OCI-LY3 (cell line): ENCODE measurements at regions not wholly inside any gene's neighbourhood (a gene's known extent, or its start where the extent isn't known, plus 50 kb on each side); places are given as distances from the start of the nearest gene placed in this dataset.

Source experiments
- EZH2phosphoT487 ChIP-seq: fragments of 200-600 bp; shearing (Covaris generic); IDR thresholded peaks from 2 replicates; pipeline ENCODE4 v1.6.1; 2018; ENCODE audit warnings: antibody characterized with exemption, mixed run types, low read depth
- TF ChIP-seq, protein P1 (sequence below): fragments of 200-600, 300-600 bp; sonication (generic); IDR thresholded peaks from 2 replicates; pipeline ENCODE4 v1.5.1; 2014; ENCODE audit warnings: antibody characterized with exemption, low read length, low read depth

DNA sequence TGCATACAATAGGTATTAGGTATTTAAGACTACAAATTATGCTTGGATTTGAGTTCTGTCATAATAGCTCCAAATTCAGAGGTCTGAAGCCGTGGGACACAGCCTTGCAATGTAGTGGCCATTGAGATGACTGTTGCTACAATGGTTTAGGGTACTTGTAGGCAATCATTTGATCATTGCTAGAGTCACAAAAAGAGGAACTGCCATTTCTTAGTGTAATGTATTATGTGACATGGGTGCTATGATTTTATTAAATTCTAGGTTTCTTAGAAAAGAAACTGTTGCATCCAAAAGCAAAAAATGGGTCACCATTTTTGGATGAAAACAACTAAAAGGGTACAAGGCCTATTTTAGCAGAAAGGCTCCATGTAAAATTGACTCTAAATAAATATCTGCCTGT, 129.9 kb upstream of the ZNF644 start:
- TF ChIP-seq, protein P1, sequence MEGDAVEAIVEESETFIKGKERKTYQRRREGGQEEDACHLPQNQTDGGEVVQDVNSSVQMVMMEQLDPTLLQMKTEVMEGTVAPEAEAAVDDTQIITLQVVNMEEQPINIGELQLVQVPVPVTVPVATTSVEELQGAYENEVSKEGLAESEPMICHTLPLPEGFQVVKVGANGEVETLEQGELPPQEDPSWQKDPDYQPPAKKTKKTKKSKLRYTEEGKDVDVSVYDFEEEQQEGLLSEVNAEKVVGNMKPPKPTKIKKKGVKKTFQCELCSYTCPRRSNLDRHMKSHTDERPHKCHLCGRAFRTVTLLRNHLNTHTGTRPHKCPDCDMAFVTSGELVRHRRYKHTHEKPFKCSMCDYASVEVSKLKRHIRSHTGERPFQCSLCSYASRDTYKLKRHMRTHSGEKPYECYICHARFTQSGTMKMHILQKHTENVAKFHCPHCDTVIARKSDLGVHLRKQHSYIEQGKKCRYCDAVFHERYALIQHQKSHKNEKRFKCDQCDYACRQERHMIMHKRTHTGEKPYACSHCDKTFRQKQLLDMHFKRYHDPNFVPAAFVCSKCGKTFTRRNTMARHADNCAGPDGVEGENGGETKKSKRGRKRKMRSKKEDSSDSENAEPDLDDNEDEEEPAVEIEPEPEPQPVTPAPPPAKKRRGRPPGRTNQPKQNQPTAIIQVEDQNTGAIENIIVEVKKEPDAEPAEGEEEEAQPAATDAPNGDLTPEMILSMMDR = no peak
- no peak for TF ChIP-seq EZH2phosphoT487
